Stimulated activated naive CD4-positive, alpha-beta T cell (primary cell): ENCODE measurements at regions not wholly inside any gene's neighbourhood (a gene's known extent, or its start where the extent isn't known, plus 50 kb on each side); places are given as distances from the start of the nearest gene placed in this dataset.
A peak's percentile ranks its signal among the peaks of the same experiment; 100 is the strongest.

Experiments
- DNase-seq, 6 experiments: peaks; one replicate each; lab custom pipeline; 2025; lab: John Stamatoyannopoulos, UW

DNA sequence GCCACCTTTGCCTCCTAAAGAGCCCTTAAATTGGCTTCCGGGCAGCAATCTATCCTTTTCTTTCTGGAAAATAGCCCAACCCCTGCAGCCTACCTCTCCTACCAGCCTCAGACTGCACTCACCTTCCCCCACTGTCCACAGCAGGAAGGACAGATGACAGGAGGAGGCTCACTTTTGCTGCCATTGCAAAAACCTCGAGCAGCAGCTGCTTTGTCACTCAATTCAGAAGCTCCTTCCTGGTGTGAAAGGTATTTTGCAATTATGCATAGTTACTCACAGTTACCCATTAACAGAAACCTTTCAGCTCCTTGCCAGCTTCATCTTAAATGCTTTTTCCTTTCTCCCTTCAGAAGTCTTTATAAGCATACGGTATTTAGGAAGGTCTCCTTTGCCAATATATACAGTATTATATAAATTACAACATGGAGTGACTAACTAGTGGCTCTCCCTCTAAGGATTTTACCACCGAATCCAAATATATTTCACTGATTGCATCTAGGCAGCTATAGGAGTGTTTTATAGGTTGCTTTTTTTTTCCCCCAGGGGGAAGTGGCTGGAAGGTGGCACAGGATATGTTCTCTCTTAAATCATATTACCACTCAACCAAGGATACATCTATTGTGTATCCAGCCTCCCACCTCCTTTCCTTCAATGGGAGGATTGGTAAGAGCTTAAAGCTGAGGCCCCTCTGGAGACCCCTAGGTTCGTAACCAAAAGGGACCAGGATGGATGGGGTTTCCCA is 142.1 kb upstream of the IPO9 start:
- no peak for DNase-seq

DNA sequence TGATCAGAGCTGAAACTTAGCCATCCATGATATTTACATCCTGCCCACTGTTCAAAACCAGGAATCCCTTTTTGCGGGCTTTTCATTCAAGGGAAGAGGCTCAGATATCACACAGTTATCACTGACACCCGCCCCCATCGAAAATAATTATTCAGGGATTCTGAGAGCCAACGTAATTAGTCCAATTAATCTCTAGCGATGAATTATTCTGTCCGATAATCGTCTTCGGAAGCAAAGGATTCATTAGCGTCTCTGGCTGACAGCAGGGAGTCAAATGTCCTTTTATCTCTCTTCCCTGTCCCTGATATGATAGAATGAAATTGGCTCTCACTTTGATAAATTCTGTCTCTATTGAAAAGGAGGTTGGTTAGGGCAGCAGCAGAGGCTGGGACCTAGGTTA is 140.4 kb upstream of the IPO9 start:
- no peak for DNase-seq

DNA sequence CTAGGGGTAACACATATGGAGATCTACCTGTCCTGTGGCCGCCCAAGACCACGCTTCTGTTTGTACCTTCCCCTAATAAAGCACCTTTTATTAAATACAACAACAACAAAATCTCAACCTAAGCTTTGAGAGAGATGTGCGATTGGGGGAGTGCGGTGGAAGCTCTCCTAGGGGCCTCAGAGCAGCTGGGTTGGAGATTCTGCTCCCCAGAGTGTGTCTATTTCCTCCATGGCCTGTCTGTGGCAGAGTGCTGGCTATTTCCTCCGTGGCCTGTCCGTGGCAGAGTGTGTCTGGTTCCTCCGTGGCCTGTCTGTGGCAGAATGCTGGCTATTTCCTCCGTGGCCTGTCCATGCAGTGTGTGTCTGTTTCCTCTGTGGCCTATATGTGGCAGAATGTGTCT is 139.3 kb upstream of the IPO9 start:
- no peak for DNase-seq

- DNase-seq = no peak
Measured at GRCh38 chr1:201690528-201690927, 138.4 kb upstream of the IPO9 start.

DNA sequence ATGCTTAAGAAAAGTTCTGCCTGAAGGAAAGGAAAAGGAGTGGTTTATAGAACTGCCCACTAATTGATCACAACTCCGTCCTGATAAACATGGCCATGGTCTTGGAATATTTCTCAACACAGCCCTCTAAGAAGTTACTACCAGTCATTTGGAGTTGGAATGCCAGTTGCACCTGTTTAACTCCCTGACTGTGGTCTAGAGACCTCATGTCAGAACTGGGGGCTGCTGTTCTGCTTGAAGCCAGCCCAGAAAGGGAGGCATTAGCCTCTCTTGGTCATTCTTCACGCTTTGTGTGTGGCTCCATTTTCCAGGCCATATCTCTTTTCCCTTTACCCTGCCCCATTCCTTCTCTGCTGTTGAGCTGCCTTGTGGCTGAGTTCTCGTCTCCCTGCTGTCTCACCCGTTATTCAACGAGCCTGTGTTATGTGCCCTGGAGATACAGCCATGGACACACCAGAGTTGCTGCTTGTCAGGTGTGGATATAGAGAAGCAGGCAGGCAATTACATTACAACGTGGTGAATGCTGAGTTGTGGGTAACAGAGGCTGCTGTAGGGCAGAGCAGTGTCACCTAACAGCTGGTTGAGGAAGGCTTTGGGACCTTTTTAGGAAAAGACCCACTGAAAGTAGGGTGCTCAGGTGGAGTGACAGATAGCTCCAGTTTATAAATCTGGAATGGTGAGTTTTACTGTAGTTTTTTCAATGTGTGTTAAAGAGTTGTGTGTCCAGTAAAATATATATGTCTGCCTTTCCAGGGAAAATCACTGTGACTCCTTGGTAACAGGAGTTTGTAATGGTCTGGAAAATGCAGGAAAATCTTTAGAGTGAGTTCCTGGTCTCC is 137.0 kb upstream of the IPO9 start:
- no peak for DNase-seq

DNA sequence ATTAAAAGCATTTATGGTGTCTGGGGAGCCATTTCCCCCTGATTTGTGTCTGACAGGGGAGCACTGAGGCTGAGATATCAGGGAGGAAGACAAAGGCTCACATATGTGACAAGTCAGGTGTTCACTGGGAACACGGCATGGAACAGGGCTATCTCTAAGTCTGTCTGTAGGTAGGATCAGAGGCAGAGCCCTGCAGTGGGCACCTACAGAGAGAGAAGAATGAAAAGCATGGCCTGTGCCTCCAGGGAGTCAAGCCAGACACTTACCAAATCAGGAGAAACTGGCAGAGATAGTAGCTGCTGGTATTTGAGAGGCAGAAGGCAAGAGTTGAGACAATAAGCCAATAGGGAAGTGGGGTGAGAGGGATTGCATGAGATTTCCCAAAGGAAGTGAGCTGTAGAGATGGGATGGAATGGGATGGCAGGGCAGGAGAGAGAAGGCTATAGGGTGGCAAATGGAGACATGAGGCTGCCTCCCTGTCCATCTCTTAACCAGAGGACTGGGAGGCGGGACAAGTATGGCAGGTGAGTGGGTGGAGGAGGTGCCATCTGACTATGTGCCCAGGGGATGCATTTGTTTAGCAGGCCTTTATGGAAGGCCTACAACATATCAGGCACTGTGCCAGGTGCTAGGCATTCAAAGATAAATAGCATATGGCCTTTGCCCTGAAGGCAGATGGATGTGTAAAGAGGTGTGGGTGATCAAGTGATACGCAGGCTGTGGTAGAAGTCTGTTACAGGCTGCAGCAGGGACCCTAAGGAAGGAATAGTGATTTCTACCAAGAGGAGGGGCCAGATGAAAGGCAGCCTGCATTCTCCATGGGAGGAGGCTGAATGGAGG is 136.2 kb upstream of the IPO9 start:
- DNase-seq = no peak

GRCh38 chr1:201693890-201694607 is 134.9 kb upstream of the IPO9 start:
- no peak for DNase-seq

- no peak for DNase-seq
Measured at GRCh38 chr1:201694608-201695335, 134.2 kb upstream of the IPO9 start.

GRCh38 chr1:201695607-201696006 is 133.3 kb upstream of the IPO9 start:
- DNase-seq = no peak

GRCh38 chr1:201696217-201696761 is 132.7 kb upstream of the IPO9 start:
- no peak for DNase-seq

GRCh38 chr1:201697174-201697573 is 131.8 kb upstream of the IPO9 start:
- no peak for DNase-seq

- DNase-seq = no peak
Measured at GRCh38 chr1:201701831-201702230, 127.1 kb upstream of the IPO9 start.

DNA sequence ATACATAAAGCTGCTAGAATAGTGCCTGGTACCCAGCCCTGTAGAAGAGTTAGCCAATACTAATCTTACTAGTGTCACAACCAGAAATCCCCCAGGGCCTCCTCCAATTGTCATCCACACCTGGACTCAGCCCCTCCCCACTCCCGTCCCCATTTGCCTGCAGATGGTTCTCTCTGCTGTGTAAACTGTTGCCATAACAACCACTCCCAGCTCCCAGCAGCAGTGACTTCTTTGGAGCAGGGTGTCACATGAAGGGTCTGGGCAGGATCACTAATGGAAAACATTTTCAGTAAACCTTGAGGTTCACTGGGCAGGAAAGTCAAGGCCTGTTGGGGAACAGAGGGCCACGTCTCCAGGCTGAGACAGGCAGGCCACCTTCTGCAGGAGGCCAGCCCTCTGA is 126.0 kb upstream of the IPO9 start:
- DNase-seq = no peak

GRCh38 chr1:201703621-201704438 is 125.1 kb upstream of the IPO9 start:
- peak; percentile 6 to 54 (median 24) for DNase-seq

DNA sequence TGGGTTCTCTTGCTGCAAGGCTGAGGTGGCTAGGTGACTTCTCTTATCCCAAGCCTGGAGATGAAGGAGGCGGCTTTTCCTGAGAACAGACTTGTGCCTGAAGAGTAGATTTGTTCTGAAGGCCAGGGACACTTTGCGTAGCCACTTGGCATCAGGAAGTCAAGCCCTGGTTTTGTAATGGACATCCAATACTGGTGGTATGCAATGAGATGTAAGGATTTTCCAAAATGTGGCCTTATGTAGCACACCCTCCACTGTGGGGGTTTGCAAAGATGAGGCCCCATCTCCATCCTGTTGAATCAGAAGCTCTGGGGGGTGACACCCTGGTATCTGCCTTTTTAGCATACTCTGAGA is 124.5 kb upstream of the IPO9 start:
- DNase-seq = no peak

DNA sequence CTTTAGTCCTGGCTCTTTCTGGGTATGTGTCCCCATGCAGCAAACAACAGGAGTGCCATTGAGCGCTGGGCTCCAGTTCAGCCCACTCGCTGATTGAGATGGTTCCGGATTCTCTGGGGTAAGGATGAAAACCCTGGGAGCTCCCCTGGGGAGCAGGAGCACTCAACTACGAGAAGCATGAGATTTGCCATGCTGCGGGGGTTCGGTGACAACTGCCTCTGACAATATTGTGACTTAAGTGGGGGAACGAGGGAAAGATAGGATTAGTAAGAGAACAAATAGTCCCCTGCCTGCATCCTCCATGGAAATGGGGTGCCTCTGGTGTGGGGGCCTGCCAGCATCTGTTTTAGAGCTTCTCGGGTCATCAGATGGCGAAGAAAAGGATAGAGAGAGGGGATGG is 123.6 kb upstream of the IPO9 start:
- no peak for DNase-seq

- no peak for DNase-seq
Measured at GRCh38 chr1:201706109-201706508, 122.8 kb upstream of the IPO9 start.

DNA sequence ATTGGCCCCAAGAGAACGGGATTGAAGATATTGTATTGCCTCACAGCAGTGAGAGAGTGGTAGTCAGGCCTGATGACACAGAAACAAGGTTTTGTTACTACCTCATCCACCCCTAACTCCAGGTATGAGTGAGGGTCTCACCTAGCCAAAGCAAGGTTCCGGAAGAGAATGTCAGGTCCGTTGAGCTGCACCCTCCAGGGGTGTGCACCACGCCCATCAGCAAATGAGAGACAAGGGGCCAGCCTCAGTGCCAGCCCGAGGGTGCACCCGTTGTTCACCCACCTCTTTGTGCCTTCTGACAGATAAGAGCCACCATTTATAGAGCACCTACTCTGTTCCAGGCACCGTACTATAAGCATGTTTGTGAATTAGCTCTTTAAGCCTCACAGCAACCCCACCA is 121.9 kb upstream of the IPO9 start:
- DNase-seq = no peak

DNA sequence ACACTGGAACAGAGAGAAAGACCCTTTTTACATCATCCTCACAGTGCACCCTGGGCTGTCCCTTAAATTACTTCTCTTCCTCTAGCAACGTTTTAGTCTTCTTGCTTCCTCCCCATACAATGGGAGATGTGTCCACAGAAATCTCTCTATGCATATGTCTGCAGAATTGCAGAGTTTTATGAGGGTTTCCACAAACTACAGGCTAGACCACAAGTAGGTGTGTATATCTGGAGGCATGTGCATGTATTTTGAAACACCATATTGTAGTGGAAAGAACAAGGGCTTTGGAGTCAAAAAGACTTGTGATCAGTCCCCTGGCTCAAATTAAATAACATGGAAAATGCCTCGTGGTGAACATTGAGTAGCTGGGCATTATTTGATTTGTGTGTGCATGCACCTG is 121.3 kb upstream of the IPO9 start:
- no peak for DNase-seq

DNA sequence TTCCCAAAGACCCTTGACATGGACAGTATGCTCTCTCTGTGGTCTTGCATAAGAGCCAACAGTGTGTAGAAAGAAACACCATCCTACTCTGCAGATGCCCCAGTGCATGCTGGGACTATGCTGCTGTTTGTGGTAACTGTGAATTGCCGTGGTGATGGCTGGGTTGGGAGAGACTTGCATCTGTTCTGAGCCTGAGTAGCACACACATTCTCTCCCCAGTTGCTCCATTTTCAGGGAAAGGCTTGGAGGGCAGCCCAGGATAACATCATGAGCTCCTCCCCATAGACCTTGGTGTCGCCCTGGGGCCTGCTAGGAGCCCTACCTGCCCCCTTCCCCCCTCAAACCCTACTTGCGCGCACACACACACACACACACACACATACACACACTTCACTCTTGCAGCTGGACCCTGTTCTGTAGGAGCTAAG is 120.9 kb upstream of the IPO9 start:
- no peak for DNase-seq
